ENCODE measurements at regions not wholly inside any gene's neighbourhood (a gene's known extent, or its start where the extent isn't known, plus 50 kb on each side); places are given as distances from the start of the nearest gene placed in this dataset.

DNA sequence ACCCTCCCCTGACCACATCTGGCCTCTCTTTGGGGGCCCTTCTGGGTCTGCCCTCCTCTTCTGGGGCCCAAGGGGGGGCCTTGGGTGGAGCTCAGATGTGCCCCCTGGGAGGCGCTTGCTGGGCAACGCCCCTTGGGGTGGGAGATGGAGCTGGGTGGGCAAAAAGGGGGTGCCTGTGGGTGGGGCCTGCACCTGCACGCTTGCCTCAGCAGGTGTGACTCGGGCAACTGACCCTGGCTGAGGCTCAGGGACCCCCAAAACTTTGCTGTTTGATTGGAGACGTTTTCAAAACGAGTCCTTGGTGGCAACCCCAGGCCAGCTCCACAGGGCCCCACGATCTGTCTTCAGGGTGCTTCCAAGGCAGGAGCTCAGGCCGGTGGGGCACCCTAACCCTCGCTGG is 105.3 kb downstream of the SIK1 start:
- no peak for TF ChIP-seq GATA2 (IDR thresholded peaks at IDR 0.05; ENCODE audit: low read depth, low read length)
- no peak for TF ChIP-seq GATA3 (IDR thresholded peaks at IDR 0.05; ENCODE audit: low read depth, low read length)

DNA sequence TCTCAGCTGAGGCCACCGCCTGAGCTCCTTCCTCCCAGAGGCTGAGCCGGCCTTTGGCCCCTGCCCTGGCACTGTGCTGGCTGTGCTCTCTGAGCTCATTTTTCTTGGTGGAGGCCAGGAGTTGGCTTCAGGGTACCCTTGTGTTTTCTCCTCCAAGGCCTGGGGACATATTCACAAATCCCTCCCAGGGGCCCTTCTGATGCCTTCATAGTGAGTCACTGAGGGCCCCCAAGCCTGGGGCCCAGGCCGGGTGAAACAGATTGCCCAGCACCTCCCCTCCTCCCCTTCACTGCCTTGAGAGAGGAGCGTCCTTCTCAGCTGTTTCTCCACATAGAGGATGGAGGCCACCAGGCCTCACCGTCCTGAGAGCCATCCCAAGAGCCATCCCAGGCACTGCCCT is 105.8 kb downstream of the SIK1 start:
- TF ChIP-seq GATA2 (IDR thresholded peaks at IDR 0.05; ENCODE audit: low read depth, low read length) (no peak), GATA3 (IDR thresholded peaks at IDR 0.05; ENCODE audit: low read depth, low read length) (no peak)

DNA sequence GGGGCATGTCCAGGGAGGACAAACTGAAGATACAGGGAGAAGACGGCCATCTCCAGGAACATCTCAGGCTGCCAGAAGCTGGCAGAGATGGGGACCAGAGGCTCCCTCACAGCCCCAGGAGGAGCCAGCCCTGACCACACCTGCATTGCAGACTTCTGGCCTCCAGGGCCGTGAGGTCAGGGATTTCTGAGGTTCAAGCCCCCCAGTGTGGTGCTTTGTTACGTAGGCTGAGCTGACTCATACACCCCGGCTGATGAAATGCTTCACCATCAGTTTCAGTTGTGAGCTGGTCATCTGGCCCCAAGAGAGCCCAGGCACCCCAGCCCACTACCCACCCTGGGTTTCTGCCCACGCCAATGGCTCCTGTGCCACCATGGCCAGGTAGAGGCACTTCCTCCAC is 106.4 kb downstream of the SIK1 start:
- no peak for TF ChIP-seq GATA3 (IDR thresholded peaks at IDR 0.05; ENCODE audit: low read depth, low read length)
- TF ChIP-seq GATA2 (IDR thresholded peaks at IDR 0.05; ENCODE audit: low read depth, low read length), result no peak

DNA sequence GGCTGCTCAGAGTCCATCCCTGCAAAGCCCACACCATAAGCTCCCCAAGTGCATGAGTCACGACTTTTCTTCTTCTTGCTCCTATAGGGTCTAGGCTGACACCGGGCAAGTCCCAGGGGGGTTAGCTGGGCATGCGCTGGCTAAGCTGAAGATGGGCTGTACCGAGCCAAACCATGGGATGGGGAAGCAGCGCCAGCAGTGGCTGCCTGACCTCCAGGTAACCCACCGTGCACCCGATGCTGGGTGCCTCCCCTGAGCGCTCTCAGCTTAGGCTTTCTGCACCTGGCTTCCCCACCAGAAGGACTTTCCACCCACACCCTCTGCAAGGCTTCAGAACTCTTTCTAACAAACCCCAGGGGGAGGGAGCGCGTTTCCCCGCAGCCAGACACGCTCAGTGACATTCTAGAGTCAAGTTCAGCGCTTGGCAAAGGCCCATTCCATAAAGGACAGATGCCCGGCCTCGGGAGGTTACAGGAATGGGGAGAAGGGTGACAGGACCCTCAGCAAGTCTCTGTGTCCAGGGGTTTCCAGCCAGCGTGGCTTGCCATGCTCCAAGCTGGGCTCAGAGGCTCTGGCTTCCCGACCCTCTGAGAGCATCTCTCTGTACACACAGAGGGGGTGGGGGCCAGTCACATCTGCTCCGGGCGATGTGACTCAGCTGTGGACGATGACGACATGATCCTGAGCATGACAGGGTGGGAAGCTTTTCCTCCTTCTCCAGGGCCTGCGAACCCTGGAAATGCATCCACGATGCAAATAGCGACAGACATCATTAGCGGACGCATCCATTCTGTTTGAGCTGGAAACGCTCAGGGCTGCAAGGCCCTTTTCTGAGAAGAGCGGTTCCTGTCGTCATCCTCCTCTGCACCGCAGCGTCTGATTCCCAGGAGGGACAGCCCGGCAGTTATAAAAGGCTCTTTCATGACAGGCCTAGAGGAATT is 107.8 kb downstream of the SIK1 start:
- TF ChIP-seq GATA2 (IDR thresholded peaks at IDR 0.05; ENCODE audit: low read depth, low read length) (no peak), GATA3 (IDR thresholded peaks at IDR 0.05; ENCODE audit: low read depth, low read length) (no peak)

DNA sequence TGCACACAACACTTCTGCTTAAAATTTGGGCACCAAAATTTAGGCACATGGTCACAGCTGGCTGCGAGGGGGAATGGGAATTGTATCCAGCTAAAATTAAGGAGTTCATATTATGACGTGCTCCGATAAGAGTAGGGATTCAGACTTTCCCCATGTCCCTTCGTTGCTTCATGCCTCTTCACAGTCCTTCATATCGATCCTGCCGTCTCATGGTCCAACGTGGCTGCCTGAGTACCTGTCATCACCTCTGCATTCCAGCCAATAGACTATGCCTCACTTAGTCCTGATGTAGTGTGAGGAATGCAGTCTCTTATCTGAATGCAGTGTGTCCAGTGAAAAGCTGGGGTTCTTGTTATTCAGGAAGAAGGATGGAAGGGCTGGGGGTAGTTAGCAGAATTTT is 108.6 kb downstream of the SIK1 start:
- no peak for TF ChIP-seq GATA3 (IDR thresholded peaks at IDR 0.05; ENCODE audit: low read depth, low read length)
- no peak for TF ChIP-seq GATA2 (IDR thresholded peaks at IDR 0.05; ENCODE audit: low read depth, low read length)

DNA sequence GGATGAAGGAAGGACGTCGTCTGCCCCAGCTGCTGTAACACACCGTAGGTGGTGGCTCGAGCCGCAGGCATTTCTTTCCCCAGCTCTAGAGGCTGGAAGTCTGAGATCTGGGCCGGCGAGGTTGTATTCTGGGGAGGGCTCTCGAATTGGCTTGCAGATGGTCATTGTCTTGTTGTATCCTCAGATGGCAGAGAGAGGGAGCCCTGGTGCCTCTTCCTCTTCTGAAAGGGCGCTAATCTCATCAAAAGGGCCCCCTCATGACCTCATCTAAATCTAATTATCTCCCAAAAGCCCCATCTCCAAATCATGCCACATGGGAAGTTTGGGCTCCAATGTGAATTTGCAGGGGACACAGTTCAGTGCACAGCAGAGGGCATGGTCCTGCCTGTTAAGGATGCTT is 109.0 kb downstream of the SIK1 start:
- TF ChIP-seq GATA3 (IDR thresholded peaks at IDR 0.05; ENCODE audit: low read depth, low read length) (no peak), GATA2 (IDR thresholded peaks at IDR 0.05; ENCODE audit: low read depth, low read length) (no peak)

DNA sequence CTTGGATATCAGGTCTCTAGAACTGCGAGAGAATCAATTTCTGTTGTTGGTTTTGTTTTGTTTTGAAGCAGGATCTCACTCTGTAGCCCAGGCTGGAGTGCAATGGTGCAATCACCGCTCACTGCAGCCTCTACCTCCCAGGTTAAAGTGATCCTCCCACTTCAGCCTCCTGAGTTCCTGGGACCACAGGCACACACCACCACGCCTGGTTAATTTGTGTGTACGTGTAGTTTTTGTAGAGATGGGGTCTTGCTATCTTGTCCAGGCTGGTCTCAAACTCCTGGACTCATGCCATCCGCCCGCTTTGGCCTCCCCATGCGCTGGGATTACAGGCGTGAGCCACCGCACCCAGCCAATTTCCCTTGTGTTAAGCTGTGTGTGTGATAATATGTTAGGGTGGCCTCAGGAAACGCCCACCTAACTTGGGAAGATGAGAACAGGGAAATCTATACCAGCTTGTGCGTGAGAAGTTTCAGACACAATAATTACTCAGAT is 109.6 kb downstream of the SIK1 start:
- no peak for TF ChIP-seq GATA3 (IDR thresholded peaks at IDR 0.05; ENCODE audit: low read depth, low read length)
- TF ChIP-seq GATA2 (IDR thresholded peaks at IDR 0.05; ENCODE audit: low read depth, low read length), result no peak

DNA sequence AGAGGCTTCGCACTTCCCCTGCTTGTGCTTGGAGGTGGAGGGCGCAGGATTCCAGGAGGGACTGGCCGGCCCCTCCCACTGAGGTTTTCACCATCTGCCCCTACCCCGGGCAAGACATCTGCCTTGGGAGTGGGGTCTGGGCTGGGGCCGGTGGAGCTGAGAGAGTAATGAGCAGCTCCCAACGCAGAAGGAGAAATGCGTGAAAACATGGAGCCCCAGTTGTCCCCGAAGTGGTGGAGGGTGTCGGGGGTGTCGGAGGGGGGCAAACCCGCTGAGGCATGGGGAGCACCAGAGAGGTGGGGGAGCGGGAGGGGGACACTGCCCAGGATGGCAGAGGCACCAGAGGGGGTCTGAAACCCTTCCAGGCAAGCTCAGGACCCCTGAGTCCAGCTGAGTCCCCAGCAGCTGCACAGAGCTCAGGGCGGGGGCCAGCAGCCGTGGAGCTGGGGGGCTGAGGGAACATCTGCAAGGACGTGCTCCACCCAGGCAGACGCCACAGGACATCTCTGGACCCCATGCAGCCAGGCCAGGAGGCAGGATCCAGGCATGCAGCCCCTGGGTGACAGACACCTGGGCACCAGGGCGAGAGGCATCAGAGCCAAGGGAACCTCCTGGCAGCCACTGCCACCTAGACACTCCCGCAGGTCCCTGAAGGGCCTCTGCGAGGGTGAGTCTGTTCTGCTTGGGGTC is 110.6 kb downstream of the SIK1 start:
- TF ChIP-seq GATA2 (IDR thresholded peaks at IDR 0.05; ENCODE audit: low read depth, low read length), result no peak
- no peak for TF ChIP-seq GATA3 (IDR thresholded peaks at IDR 0.05; ENCODE audit: low read depth, low read length)

DNA sequence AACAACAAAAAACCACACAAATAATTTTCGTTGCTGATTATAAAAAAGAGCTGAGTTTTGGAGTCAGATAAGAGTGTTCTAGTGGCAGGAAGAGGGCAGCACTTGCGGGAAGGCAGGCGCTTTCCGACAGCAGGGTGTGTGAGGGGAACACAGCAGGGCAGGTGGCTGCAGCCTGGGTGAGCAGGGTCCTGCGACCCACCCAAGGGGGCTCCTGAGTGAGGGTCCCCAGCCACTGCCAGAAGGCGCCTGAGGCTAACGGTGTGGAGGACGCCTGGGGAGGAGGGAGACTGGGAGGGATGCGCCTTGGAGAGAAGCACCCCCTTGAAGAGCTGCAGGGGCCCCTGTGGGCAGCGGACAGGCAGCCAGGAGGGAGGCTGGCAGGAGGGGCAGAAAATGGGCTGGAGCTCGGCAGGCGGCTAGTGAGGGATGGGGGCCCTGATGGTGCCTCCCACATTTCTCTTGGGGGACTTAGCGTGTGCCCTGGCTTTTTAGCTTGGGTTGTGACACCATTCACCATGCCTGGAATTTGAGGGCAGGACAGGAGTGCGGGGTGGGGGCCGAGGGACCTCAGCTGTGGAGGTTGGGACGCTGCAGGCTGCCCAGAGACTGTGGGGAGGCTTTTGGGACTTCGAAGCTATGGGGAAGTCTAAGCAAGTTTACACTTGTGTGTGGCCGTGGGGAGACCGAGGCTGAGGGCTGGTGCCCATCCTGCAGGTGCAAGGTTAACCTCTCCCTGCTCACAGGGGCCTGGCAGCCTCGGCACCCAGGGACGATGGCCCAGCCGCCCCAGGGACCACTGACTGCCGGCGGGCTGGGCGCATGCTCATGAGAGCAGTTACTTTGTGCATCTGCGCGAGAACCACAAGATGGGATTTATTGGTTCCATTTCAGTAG is 111.4 kb downstream of the SIK1 start:
- TF ChIP-seq GATA3 (IDR thresholded peaks at IDR 0.05; ENCODE audit: low read depth, low read length) (no peak), GATA2 (IDR thresholded peaks at IDR 0.05; ENCODE audit: low read depth, low read length) (no peak)

DNA sequence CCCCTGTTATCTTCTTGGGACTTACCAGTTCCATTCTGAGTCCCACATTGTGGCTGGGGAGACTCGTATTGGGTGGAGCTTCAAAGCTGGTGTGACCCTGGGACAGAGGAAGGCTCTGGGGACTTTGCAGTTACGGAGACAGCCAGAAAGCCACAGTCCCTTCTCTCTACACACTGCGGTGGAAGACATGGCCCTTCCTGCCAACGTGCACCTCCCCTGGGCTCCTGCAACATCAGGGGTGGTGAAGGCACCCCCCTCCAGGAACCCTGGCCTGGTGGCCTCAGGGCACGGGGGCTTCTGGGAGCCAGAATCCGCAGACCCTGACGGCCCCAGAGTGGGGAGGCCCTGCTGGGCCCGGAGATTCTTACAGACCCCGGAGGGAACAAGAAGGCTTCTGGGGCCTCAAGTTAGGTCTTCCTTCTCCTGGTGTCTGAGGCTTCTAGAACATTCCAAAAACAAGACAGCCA is 113.0 kb downstream of the SIK1 start:
- TF ChIP-seq GATA2 (IDR thresholded peaks at IDR 0.05; ENCODE audit: low read depth, low read length) (no peak), GATA3 (IDR thresholded peaks at IDR 0.05; ENCODE audit: low read depth, low read length) (no peak)

DNA sequence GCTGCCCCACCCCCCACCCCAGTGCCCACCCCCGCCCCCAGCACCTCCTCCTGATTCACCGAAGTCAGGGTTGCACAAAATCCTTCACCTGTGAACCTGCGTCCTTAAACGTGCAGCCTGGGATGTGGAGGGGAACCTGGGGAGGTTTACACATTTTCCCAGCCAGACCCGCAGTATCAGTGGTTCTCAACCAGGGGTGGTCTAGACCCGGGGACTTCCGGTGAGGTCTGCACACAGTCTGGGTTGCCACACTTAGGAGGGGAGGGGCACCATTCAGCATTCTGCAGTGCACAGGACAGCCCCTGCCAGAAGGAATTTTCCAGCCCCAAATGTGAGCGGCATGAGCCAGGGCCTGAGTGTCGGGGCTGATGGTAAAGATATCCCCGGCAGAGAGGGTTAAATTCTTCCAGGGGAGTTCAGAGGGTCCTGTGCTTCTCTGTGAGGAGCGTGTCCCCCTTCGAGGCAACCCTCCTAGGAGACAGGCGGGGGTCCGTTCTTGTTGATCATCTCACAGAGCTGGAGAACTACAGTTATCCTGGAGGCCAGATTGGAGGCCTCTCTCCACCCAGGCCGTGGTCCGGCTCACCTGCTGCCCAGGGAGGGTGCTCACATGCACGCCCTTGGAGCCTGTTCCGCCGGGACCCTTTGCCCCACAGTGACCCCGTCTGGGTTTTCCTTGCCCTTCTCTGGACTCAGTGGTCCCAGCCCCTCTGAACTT is 113.6 kb downstream of the SIK1 start:
- TF ChIP-seq GATA3 (IDR thresholded peaks at IDR 0.05; ENCODE audit: low read depth, low read length) (no peak), GATA2 (IDR thresholded peaks at IDR 0.05; ENCODE audit: low read depth, low read length) (no peak)

DNA sequence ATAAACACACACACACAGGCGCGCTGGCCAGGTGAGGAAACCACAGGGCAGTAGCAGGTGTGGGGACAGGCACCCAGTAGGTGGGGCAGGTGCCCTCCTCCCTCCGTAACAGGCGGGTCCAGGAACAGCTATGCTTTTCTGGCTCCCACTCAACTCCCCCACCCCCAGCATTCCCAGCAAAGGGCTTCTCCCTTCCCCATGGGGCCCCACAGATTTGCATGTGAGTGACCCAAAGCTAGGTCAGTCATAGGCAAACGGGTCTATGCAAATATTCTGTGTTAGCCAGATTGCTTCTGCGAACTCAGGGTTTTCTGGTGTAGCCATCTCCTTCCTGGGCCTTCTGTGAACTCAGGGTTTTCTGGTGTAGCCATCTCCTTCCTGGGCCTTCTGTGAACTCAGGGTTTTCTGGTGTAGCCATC is 114.2 kb downstream of the SIK1 start:
- TF ChIP-seq GATA3 (IDR thresholded peaks at IDR 0.05; ENCODE audit: low read depth, low read length) (no peak), GATA2 (IDR thresholded peaks at IDR 0.05; ENCODE audit: low read depth, low read length) (no peak)

DNA sequence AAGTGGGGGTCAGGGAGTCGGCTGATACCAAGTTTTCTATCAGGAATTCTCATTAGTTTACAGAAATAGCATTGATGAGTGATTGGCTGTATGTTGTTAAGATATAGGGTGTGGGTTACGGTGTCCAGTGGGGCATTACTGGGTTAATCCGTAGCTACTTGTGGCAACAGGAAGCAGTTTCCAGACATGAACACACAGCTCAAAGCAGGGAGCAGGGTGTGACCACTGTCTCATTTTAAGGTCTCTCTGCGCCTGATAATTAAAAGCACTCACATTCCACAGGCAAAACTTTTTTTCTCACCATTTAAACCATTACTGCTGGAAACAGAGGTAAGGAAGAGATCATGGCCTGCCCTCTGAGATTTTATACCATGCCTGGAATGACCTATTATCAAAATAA is 114.9 kb downstream of the SIK1 start:
- TF ChIP-seq GATA3 (IDR thresholded peaks at IDR 0.05; ENCODE audit: low read depth, low read length) (no peak), GATA2 (IDR thresholded peaks at IDR 0.05; ENCODE audit: low read depth, low read length) (no peak)
